NCI-H774 (cell line): ENCODE measurements at regions not wholly inside any gene's neighbourhood (a gene's known extent, or its start where the extent isn't known, plus 50 kb on each side); places are given as distances from the start of the nearest gene placed in this dataset.

ENCODE experiments used
- DNase-seq: peaks from one replicate; lab custom pipeline; 2025; lab: John Stamatoyannopoulos, UW

DNA sequence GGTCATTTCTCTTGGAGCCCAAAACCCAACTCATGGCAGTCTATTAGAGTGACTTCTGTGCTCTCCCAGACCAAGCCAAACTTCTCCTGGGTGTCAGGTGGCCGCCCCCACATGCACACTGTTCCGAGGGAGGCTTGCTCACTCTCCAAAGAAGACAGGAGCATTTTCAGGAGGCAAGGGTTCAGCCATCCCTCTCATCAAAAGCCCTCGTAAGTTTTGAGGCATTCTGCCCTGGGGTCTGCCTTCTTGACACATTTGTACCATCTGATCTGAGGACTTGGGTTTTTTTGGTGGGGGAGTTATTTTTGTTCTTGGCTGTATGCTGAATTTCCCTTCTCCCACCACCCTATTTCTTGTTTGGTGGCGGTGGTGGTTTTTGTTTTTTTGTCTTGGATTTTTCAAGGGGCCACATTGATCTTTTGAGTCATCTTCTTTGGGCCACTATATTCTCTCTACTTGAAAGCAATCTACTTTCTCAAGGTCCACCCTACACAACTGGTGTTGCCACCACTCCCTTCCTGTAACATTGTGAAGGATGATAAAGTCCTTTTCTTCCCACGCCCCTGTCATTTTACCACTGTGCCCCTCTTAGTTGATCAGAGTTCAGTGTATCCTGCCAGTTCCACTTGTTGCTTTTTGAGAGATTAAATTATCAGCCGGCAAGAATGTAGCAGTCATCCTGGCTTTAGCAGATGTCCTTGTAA, 255.8 kb downstream of the CYP26B1 start:
- no peak for DNase-seq

DNA sequence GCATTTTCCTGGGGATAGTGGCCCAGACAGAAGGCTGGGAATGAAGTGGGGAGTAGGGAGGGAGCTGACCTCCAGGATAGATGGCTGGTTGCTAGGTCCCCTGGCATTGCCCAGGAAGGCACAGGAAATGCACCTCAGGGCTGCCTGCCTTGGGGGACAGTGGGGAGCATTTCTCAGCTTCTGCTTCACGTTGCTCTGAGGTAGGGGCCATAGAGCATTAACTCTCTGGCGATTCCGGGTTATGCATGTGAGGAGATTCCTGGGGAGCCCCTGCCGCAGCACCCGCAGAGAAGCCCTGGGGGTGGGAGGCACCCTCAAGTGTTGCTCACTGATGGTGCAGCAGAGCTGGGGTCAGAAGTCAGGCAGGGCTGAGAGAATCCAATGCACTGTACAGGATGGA, 256.5 kb downstream of the CYP26B1 start:
- DNase-seq = no peak

DNA sequence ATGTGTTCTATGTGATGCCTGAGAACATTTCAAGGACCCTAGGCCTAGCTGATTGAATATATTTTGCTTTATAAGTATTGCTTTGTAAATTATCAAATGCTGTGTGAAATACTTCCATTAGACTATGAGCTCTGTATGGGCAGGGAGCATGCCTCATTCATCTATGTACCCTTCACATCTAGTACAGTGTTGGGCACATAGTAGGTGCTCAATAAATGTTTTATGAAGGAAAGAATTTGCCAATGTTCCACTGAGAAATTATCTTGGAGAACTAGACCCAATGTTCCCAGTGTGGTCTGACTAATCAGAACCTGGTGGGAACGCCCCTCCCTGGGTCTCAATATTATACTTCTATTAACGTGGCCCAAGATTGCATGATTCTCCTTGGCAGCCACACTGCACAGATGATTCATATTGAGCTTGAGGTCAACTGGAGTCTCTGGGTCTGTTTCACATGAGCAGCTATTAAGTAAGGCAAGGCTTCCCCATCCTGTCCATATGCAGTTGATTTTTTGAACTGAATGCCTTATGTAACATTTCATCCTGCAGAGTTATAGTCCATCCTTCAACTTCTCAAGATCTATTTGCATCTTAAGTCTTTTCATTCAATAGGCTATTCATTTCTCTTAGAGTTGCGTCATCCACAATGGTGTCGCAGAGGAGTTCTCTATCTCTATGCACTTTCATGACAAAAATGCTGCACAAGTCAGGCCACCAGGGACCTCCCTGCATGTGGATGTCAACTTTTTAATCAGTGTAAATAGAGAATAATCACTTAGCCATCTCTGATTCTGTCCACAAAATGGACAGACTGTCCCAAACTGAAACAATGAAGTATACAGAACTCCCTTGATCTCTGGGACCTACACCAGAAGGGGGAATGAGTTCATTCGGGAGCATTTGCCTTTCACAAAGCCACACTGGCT, 257.6 kb downstream of the CYP26B1 start:
- DNase-seq = no peak

DNA sequence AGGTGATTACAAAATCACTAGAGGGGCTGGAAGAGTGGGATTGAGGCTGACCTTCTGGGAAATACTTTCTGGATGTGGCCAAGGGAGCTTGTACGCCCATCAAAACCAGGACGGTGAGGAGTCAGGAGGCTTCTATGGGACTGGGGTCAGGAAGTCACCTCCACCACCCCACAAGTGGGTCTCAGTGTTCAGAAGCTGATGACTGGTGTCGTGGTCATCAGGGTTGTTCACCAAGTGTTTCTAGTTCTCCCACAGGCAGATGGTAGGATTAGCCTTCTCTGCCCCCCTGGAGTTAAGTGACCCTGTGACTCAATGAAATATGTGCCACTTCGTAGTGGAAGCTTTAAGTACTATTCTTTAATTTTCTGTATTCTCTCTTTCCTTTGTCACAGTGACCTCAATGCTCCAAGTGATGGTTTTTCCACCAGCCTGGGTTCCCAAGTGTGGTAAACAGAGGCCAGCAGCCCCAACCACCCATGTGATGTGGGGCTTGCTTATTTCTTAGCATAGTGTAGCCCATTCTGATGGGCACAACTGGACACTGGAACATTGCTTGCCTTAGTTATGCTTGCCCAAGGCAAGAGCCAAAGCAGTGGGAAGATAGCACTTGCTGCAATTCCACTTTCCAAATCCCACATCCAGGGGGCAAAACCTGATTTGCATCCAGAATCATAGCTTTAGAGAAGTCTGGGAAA, 258.8 kb downstream of the CYP26B1 start:
- DNase-seq = no peak

DNA sequence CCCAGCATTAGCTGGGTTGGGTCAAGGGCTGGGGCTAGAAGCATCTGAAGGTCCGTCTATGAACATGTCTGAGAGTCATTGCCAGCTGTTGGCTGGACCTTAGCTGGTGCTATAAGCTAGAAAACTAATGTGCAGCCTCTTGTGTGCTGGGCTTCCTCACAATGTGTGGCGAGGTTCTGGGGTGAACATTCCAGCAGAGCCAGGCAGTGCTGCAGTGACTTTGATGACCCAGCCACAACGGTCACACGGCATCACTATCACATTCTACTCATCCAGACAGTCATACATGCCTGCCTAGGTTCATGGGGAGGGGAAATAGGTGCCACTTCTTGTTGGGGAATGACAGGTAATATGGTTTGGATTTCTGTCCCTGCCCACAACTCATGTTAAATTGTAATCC, 260.5 kb downstream of the CYP26B1 start:
- DNase-seq = no peak

DNA sequence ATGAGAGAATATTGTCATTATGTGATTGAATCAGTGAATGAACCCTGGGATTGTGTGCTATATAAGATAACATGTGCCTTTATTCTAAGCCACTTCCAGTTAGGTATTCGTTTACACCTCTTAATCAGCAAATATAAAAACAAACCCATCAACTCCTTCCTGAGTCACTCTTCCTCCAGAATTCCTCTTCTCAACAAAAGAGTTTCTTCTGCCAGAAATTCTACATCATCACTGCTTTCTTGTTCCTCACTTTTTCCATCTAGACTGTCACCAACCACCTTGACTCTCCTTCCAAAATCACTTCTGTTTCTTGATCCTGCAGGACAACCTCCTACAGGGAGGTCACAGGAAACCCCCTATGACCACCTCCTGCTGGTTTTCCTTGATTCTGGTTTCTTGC, 261.4 kb downstream of the CYP26B1 start:
- no peak for DNase-seq

DNA sequence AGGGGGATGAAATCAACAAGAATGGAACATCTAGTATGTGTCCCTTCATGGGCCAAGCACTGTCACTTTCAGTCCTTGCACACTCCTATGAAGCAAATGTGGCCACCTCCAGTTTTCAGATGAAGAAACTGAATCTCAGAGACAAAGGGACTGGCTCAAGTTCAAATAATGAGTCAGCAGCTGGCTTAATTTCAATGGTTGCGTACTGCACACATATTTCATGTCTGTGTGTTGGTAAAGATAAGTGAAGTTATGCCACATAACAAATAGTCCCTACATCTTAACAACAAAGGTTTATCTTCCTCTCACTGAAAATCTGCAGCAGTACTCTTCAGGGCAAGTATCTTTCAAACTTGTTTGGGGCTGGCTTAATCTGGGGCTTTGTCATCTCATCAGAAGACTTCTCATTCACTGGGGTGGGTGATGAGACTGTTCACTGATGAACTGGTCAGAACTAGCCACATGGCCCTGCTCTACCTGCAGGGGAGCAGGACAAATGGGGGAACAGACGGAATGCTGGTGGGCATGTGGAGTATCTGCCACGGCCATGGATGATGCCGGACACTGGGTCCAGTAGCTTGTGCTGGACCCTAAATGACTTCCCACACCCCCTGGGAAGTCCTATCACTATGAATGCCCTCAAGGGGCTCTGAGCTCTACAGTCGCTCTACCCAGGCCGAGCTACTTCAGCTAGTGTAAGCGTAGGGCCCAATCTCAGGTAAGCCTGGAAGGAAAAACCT, 263.2 kb downstream of the CYP26B1 start:
- DNase-seq = no peak

DNA sequence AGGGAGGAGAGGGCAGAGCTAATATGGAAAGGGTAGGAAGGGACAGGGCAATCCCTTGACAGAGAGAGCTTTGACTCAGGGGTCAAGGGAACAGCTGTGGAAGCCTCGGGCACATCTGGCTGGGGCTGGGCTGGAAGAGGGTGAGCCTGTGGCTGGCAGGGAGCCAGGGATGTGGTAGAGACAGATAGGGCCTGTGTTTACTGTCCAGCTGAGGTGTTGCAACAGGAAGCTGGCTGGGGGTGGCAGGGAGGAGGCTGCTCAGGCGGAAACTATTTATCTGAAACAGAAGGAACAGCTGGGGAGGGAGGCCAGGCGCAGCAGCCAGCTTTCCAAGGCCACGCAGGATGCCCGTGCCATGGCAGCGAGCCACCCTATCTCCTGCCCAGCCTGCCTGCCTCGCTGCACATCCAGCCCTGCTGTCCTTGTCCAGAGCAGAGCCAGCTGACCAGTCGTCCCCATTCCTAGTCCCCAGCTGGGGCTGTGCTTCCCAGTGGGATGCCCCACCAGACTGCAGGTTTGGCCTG, 264.7 kb downstream of the CYP26B1 start:
- DNase-seq = no peak

DNA sequence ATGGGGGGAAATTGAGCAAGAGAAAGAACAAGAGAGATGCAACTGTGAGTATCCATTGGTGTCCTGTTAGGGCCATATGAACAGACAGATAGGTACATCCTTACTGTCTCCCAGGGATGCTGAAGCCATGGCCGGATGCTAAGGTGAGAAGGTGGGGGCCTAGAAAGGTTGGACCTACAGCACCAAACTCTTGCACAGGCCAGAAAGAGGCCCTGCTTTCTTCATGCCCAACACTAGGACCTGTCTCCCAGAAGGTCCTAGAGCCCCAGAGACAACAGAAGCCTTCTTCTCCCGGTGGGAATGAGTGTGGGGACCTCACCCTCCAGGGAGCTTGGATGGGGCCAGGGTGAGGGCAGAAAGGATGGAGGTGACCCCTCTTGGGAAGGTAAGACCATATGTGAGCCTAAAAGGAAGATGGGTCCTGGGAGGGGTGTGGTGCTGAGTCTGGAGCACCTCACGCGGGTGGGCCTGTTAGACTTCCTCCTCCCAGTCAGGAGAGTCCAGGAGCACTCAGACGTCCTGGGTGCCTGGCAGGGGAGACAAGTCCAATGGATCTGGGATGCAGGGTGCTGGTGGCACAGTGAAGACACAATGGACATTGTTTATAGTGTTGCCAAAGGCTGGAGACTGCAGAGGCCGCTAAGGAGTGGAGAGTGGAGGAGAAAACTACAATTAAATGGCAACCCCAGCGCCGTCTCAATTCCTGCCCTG, 265.3 kb downstream of the CYP26B1 start:
- no peak for DNase-seq

DNA sequence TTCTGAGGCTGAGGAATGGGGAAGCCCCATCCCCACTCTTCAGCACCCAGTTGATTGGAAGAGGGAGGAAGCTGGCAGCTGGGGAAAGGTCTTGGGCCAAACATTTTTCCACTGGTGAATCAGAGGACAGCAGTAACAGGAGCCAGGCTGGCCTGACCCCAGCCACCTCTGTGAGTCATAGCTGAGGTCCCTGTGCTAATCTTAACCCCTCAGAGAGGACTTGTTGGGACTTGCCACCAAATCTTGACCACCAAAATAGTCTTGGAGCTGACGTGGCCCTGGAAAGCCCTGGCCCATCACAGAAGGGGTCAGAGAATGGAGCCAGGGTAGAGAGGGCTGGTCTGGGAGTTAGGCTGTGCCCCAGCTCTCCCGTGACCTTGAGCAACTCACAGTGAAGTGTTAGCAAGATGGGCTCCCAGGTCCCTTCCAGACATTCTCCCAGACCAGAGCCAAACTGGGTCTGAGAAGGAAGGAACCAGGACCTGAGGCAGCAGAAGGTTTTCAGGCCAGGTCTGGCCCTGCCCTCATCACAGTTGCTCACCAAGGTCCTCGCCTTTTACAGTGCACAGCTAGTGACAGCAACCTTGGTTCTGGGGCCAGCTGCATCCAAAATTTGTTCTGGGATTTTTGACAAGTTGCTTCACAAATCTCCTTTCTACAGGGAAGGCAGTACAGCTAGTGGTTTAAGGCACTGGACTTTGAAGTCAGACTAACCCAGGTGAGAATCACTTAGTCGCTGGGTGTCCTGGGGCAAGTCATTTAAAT, 266.6 kb downstream of the CYP26B1 start:
- DNase-seq = no peak

DNA sequence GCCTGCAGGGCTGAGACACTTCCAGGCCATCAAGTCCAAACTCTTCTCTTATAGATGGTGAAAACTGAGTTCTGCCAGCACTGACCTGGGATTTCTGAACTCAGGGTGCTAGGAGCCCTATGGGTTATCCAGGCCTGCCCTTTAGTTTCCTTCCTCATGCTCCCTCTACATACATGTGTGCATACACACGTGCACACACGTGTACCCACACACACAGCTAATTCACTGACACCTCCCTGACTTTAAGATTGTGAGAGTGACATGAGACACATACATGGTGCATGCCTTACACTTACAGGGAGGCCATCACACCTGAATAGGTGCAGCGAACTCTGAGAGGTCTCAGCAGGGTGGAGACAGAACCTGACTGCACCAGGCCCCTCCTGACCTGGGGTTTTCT, 267.4 kb downstream of the CYP26B1 start:
- no peak for DNase-seq

DNA sequence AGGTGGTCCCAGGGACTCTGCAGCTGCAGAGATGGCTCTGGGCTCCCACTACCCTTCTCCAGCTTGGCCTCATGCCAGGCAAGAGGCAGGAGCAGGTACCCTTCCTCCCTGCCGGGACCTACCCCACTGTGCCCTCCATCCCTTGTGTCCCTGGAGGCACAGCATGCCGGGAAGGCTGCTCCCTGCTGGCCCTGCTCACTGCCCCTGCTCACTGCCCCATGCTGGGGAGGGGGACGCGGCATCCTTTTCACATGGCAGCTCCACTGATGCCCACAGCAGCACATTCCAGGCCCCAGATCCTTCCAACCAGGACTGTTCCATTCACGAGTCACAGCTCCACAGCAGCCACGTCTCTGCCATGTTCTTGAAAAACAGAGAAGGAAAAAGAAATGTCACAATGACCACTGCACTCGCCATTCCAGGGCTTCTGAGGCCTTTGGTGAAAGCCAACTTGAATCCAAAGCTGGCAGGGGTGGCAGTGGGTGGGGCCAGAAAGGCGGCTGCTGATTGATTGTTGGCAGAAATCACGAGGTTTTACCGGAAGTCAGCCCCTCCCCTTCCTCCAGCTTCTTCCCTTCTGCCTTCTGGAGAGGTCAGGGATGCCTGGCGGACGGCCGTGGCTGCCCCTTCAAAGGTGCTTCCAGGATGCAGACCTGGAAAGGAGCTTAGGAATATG, 268.0 kb downstream of the CYP26B1 start:
- no peak for DNase-seq

DNA sequence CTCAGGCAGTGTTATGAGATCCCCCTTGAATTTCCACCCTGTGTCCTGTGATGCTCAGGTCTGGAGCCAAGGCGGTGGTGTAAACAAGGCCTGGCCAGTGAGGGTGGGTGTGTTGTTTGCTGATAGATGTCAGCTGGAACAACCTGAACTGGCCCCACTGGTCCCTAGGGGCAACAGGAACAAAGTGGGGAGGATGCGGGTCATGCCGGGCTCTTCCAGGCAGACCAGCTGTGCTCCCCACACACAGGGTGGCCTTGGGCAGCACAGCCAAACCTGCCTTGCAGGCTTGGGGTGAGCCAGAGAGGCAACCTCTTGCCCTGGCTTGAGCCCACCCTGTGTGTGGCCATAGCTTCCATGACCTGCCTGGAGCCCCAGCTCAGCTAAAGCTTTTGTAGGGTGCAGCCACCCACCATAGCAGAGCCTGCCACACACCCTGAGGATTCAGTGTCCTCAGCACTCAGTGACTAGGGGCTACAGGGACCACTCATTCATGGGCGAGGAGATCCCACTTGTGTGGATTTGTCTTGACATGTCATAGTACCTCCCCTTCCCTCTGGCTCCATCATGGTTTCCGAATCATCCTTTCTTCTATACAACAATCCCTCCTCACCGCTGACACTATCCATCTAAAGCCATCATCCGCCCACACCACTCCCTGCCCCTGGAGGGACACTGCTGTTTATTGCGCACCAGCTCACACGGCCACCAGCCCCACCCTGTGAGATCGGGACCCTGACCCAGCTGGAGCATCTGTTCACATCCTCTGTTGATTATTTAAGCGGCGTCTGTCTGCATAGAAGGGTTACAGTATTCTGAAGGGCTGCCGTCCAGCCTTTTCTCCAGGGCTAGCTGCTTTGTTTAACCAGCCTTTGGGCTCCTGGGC, 268.8 kb downstream of the CYP26B1 start:
- no peak for DNase-seq

DNA sequence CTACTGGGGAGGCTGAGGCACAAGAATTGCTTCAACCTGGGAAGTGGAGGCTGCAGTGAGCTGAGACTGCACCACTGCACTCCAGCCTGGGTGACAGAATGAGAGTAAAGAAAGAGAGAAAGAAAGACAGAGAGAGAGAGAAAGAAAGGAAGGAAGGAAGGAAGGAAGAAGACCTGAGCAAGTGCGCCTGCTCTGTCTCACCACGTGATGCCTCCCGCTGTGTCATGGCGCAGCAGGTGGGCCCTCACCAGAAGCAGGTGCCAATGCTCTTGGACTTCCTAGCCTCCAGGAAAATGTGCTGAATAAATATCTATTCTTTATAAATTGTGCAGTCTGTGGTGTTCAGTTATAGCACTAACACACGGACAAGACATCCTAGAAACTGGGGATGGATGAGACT, 270.0 kb downstream of the CYP26B1 start:
- no peak for DNase-seq

DNA sequence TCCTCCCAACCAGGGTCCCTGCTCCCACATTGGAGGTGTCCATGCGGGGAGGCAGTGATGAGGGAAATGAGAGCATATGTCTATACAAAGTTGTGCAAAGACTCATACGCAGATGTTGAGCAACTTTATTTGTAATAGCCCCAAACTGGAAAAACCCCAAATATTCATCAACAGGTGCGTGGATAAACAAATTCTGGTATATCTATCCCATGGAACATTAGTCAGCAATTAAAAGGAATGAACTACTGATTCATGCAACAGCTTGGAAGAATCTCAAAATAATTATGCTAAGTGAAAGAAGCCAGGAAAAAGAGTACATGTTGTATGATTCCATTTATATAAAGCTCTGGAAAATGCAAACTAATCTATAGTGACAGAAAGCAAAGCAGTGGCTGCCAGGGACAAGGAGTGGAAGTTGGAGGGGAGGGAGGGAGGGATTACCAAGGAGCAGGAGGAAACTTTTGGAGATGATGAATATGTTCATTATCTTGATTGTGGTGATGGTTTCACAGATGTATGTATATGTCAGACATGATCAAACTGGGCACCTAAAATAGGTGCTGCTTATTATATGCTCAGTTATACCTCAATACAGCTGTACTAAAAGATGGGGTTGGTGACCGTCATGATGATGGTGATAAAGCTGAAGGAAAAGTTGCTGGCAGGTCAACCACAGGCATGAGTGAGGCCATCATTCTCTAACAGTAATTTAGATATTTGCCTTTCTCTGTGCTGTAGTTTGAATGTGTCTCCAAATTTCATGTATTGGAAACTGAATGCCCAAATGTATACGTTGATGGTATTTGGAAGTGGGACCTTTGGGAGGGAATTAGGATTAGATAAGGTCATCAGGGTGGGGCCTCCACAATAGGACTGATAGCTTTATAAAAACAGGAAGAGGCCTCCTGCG, 270.9 kb downstream of the CYP26B1 start:
- DNase-seq = no peak

DNA sequence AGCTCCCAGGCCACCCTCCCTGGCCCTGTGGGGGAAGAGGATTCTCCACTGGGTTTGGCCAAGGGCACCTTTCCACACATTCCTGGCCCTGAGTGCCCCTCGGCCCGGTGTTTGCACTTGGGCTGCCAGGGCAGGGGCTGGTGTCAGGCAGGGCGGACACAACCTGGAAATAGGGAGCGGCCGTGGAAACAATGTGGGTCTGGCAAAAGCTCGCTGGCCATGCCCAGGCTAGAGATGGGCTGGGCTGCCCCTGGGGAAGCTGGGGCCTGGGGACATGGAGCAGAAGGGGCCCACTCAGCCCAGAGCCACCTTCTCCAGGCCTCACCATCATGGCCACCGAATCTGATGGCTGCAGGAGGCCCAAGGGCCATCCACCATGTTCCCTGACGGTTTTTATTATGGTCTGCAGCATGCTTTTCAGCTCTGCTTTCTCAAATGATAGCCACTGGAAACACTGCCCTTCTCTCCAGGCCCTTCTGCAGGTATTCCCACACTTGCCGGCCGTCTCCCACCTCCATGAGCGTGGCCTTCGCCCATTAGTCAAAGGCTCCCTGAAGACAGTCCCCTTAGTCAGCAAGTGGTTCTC, 275.1 kb downstream of the CYP26B1 start:
- no peak for DNase-seq

DNA sequence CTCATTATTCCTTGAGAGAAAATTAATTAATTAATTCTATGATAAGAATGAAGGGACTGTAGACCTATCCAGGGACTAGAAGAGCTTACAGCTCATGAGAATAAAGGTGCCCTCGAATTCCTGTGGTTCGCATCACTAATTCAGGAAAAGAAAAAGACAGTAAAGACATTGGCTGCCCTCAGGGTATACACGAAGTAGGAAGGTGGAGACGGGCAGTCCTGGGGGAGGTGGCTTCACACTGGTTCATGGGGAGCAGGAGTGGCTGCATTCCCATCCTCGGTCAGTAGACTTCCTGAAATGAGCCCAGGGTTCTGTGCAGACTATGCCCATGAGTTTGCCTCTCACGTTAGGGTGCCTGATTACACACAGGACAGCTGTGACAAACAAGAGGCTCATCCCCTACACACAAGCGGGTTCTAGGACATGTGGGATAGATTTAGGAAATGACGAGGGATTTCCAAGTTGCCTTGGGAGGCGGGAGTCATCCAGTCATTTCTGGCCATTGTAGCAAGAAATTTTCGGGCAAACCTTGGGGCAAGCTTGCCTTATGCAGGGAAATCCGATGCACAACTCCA, 282.2 kb downstream of the CYP26B1 start:
- no peak for DNase-seq
